IMR-90 (cell line): ENCODE measurements at regions not wholly inside any gene's neighbourhood (a gene's known extent, or its start where the extent isn't known, plus 50 kb on each side); places are given as distances from the start of the nearest gene placed in this dataset.

Experiments used
- ATAC-seq: fragments of 200-7000 bp; cut with Tn5 transposase; 2 replicates; pipeline ENCODE4 v1.9.1; 2020; ENCODE audit warnings: low read depth, mild to moderate bottlenecking, moderate library complexity
- BruUV-seq: library from RNA; stranded (reverse); fragments of 400-500 nt; replicated peaks from 2 replicates; lab custom pipeline; 2021; lab: Mats Ljungman, UMichigan
- CTCF ChIA-PET: fragments of 300-600 bp; formaldehyde crosslinking; extraction: SDS; loops from one replicate; lab custom pipeline; 2021; ENCODE audit warnings: antibody characterized with exemption; lab: Yijun Ruan, JAX
- POLR2A ChIA-PET: fragments of 300-600 bp; sonication (Branson Sonifier 250); formaldehyde crosslinking; loops from one replicate; lab custom pipeline; 2022; ENCODE audit warnings: antibody characterized with exemption; ENCODE audit not compliant: unreplicated experiment; lab: Charles Lee
- DNase-seq: peaks from one replicate; pipeline ENCODE4 v3.0.0; 2013
- H2AFZ ChIP-seq: replicated peaks from 2 replicates; pipeline ENCODE3; 2013; ENCODE audit warnings: low read length, mild to moderate bottlenecking; ENCODE audit not compliant: poor library complexity
- H2AK5ac ChIP-seq: 2 replicates; pipeline ENCODE4 v1.6.1; 2013; ENCODE audit warnings: low read depth, low read length, inconsistent platforms
- H2AK9ac ChIP-seq: replicated peaks from 2 replicates; pipeline ENCODE3; 2013; ENCODE audit warnings: mild to moderate bottlenecking, low read depth, low read length, moderate library complexity; ENCODE audit not compliant: poor library complexity
- H2BK120ac ChIP-seq: 2 replicates; pipeline ENCODE4 v1.6.1; 2013; ENCODE audit warnings: low read depth, low read length, inconsistent platforms
- H2BK15ac ChIP-seq: 3 replicates; pipeline ENCODE4 v1.6.1; 2013; ENCODE audit warnings: low read depth, low read length, inconsistent platforms
- H2BK20ac ChIP-seq: 2 replicates; pipeline ENCODE4 v1.6.1; 2013; ENCODE audit warnings: low read depth, mild to moderate bottlenecking, inconsistent platforms, low read length, moderate library complexity
- H2BK5ac ChIP-seq: 2 replicates; pipeline ENCODE4 v1.6.1; 2013; ENCODE audit warnings: mild to moderate bottlenecking, low read depth, low read length, inconsistent platforms; ENCODE audit not compliant: poor library complexity, severe bottlenecking
- H3K14ac ChIP-seq: replicated peaks from 2 replicates; pipeline ENCODE4 v1.6.1; 2013; ENCODE audit warnings: low read depth, low read length, inconsistent platforms
- H3K18ac ChIP-seq: 2 replicates; pipeline ENCODE4 v1.6.1; 2013; ENCODE audit warnings: low read depth, low read length, control low read depth
- H3K23ac ChIP-seq: 2 replicates; pipeline ENCODE4 v1.6.1; 2013; ENCODE audit warnings: low read depth, low read length, inconsistent platforms
- H3K27ac ChIP-seq: 2 replicates; pipeline ENCODE4 v1.5.1; 2013; ENCODE audit warnings: mild to moderate bottlenecking, control low read depth, low read length; ENCODE audit not compliant: insufficient read depth
- H3K27me3 ChIP-seq: 2 replicates; pipeline ENCODE4 v1.6.1; 2013; ENCODE audit warnings: low read length; ENCODE audit not compliant: control insufficient read depth, insufficient read depth
- H3K36me3 ChIP-seq: 2 replicates; pipeline ENCODE4 v1.6.1; 2013; ENCODE audit warnings: low read length, mixed read lengths; ENCODE audit not compliant: control insufficient read depth, insufficient read depth
- H3K4ac ChIP-seq: 2 replicates; pipeline ENCODE4 v1.6.1; 2013; ENCODE audit warnings: low read depth, low read length, inconsistent platforms
- H3K4me1 ChIP-seq: 2 replicates; pipeline ENCODE4 v1.6.1; 2013; ENCODE audit warnings: low read length, mixed read lengths; ENCODE audit not compliant: control insufficient read depth, insufficient read depth
- H3K4me2 ChIP-seq: 2 replicates; pipeline ENCODE4 v1.6.1; 2013; ENCODE audit warnings: low read depth, mild to moderate bottlenecking, control low read depth, low read length, moderate library complexity
- H3K4me3 ChIP-seq: 2 replicates; pipeline ENCODE4 v1.5.1; 2013; ENCODE audit warnings: low read depth, mild to moderate bottlenecking, control low read depth, low read length, moderate library complexity; ENCODE audit not compliant: insufficient read depth
- H3K56ac ChIP-seq: 2 replicates; pipeline ENCODE4 v1.6.1; 2013; ENCODE audit warnings: low read length, inconsistent platforms; ENCODE audit not compliant: insufficient read depth; ENCODE audit errors: extremely low read depth
- H3K79me1 ChIP-seq, 2 experiments: 2 replicates each; pipeline ENCODE4 v1.6.1; 2013; ENCODE audit warnings: low read length in 2 of 2, inconsistent platforms in 1 of 2, low read depth in 1 of 2
- H3K9ac ChIP-seq: 2 replicates; pipeline ENCODE4 v1.6.1; 2013; ENCODE audit warnings: low read depth, low read length, control low read depth
- H3K9me1 ChIP-seq: 2 replicates; pipeline ENCODE4 v1.6.1; 2013; ENCODE audit warnings: low read length, inconsistent platforms; ENCODE audit not compliant: insufficient read depth
- H3K9me3 ChIP-seq: 2 replicates; pipeline ENCODE4 v1.6.1; 2013; ENCODE audit warnings: low read length; ENCODE audit not compliant: control insufficient read depth, insufficient read depth
- H4K20me1 ChIP-seq: 2 replicates; pipeline ENCODE4 v1.6.1; 2013; ENCODE audit warnings: low read length, inconsistent platforms; ENCODE audit not compliant: insufficient read depth
- H4K5ac ChIP-seq: 2 replicates; pipeline ENCODE4 v1.6.1; 2013; ENCODE audit warnings: mild to moderate bottlenecking, low read depth, low read length, control low read depth
- H4K8ac ChIP-seq, 2 experiments: 2 replicates each; pipeline ENCODE4 v1.6.1; 2013; ENCODE audit warnings: low read depth in 2 of 2, low read length in 2 of 2, control low read depth in 1 of 2, inconsistent platforms in 1 of 2
- H4K91ac ChIP-seq: 2 replicates; pipeline ENCODE4 v1.6.1; 2013; ENCODE audit warnings: low read depth, low read length, inconsistent platforms; ENCODE audit not compliant: insufficient read depth
- BHLHE40 ChIP-seq: fragments of 150-350 bp; IDR thresholded peaks from 2 replicates; pipeline ENCODE4 v1.6.1; 2016; ENCODE audit warnings: mild to moderate bottlenecking, low read depth, low read length
- CEBPB ChIP-seq: IDR thresholded peaks from 2 replicates; pipeline ENCODE4 v1.6.1; 2012; ENCODE audit warnings: low read depth, low read length, improper control_type of control experiment
- CHD1 ChIP-seq: IDR thresholded peaks from 2 replicates; pipeline ENCODE4 v1.6.1; 2012; ENCODE audit warnings: low read depth, low read length, improper control_type of control experiment
- FOS ChIP-seq: fragments of 150-350 bp; IDR thresholded peaks from 2 replicates; pipeline ENCODE4 v1.6.1; 2016; ENCODE audit warnings: low read depth, low read length
- MAFK ChIP-seq: IDR thresholded peaks from 2 replicates; pipeline ENCODE4 v1.6.1; 2012; ENCODE audit warnings: low read depth, low read length, improper control_type of control experiment
- MAZ ChIP-seq: IDR thresholded peaks from 2 replicates; pipeline ENCODE4 v1.6.1; 2012; ENCODE audit warnings: low read depth, mild to moderate bottlenecking, low read length, improper control_type of control experiment, moderate library complexity, borderline replicate concordance
- MXI1 ChIP-seq: IDR thresholded peaks from 2 replicates; pipeline ENCODE4 v1.6.1; 2012; ENCODE audit warnings: low read depth, mild to moderate bottlenecking, low read length, moderate library complexity, borderline replicate concordance
- NFE2L2 ChIP-seq: fragments of 150-350 bp; IDR thresholded peaks from 2 replicates; pipeline ENCODE4 v1.6.1; 2016; ENCODE audit warnings: low read depth, mild to moderate bottlenecking, low read length
- POLR2A ChIP-seq: IDR thresholded peaks from 2 replicates; pipeline ENCODE4 v1.6.1; 2012; ENCODE audit warnings: mild to moderate bottlenecking, low read depth, low read length
- RAD21 ChIP-seq: IDR thresholded peaks from 2 replicates; pipeline ENCODE4 v1.6.1; 2012; ENCODE audit warnings: low read length, improper control_type of control experiment
- RCOR1 ChIP-seq: IDR thresholded peaks from 2 replicates; pipeline ENCODE4 v1.6.1; 2012; ENCODE audit warnings: mild to moderate bottlenecking, low read length, improper control_type of control experiment; ENCODE audit not compliant: insufficient replicate concordance
- RFX5 ChIP-seq: IDR thresholded peaks from 2 replicates; pipeline ENCODE4 v1.8.0; 2012; ENCODE audit warnings: low read depth, mild to moderate bottlenecking, low read length, moderate library complexity
- SMC3 ChIP-seq: fragments of 150-350 bp; IDR thresholded peaks from 2 replicates; pipeline ENCODE4 v1.6.1; 2016; ENCODE audit warnings: low read depth, mild to moderate bottlenecking, antibody characterized with exemption, low read length, moderate library complexity
- WGBS, 2 experiments: methylation state at CpG; one replicate each; pipeline versions ENCODE4 v1.1.5 to v1.1.7; 2013; ENCODE audit warnings: missing lambda C conversion rate in 2 of 2; ENCODE audit not compliant: insufficient read length in 1 of 2; ENCODE audit errors: extremely low coverage in 2 of 2; 5-methylcytosine and 5-hydroxymethylcytosine counted together
- dilution Hi-C: fragments of 300-500 bp; cut with HindIII; formaldehyde crosslinking; loops from one replicate; pipeline ENCODE4 v1.14.3; 2018; ENCODE audit warnings: low sequenced_read_pairs; ENCODE audit not compliant: unreplicated experiment
- in situ Hi-C: fragments of 300-500 bp; cut with MboI; formaldehyde crosslinking; loops from 3 replicates; pipeline ENCODE4 v1.14.3; 2019; ENCODE audit warnings: low sequenced_read_pairs, inconsistent platforms, mixed read lengths
- intact Hi-C: fragments of 100-400 bp; cut with micrococcal nuclease; formaldehyde crosslinking; loops from 2 replicates; pipeline ENCODE4 v1.10.0; 2022
- TF ChIP-seq, protein P1 (sequence below): conservative IDR thresholded peaks from 2 replicates; pipeline ENCODE4 v1.5.1; 2012; ENCODE audit warnings: mild to moderate bottlenecking, low read depth, low read length, improper control_type of control experiment
- TF ChIP-seq, protein P2 (sequence below): fragments of 150-350 bp; IDR thresholded peaks from 2 replicates; pipeline ENCODE4 v1.6.1; 2016; ENCODE audit warnings: low read depth, mild to moderate bottlenecking, low read length, moderate library complexity, borderline replicate concordance
- TF ChIP-seq, protein P3 (sequence below): fragments of 150-350 bp; IDR thresholded peaks from 2 replicates; pipeline ENCODE4 v1.6.1; 2017; ENCODE audit warnings: mild to moderate bottlenecking, antibody characterized with exemption, low read length, low read depth

DNA sequence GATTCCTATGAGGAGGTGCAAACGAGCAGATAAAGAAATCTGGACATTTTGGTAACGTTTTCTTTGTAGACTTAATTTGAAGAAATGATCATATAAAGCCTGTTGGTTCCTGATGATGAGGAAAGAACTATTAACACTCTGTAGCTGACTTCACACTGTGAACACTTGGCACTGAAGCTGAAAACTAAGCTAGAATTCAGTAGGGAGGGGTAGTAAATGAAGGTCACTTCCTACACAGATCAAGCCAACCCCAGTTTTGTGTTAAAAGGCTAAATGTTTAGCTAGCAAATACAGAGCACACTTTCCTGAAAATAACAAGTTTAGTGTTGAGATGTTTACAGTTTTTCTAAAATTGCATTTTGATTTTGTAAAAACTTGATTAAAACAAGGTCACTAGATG lies 296.2 kb upstream of the PRDM1 start:
- Histone ChIP-seq H3K23ac (0 out of 2 replicates have a peak overlapping the region, but pooled peaks have one; percentile 63), H2BK120ac (no peak overlapping the region), H3K27me3 (no peaks in the 10 kb centered on the region), H4K91ac (no peak overlapping the region), H3K9me3 (no peaks in the 10 kb centered on the region), H3K36me3 (no peaks in the 10 kb centered on the region), H3K79me1 (no peaks in the 10 kb centered on the region), H3K4me1 (no peaks in the 10 kb centered on the region; the same call in 1 of the 2 replicates), H3K9me1 (peaks cover 3% of the 10 kb centered on the region; the same call in 1 of the 2 replicates), H2AK9ac (no peak overlapping the region), H3K27ac (no peak overlapping the region), H2AFZ (no peak overlapping the region), H3K14ac (0 out of 2 replicates have a peak overlapping the region, but pooled peaks have one; percentile 40), H2BK15ac (no peak overlapping the region), H2AK5ac (no peak overlapping the region), H3K4me3 (no peak overlapping the region), H4K20me1 (no peaks in the 10 kb centered on the region), H2BK20ac (no peak overlapping the region), H3K9ac (no peak overlapping the region), H3K4me2 (no peak overlapping the region), H4K8ac (no peak overlapping the region), H3K4ac (no peak overlapping the region), H3K18ac (no peak overlapping the region), H3K56ac (no peak overlapping the region), H4K5ac (no peak overlapping the region), H2BK5ac (no peak overlapping the region)
- no TSS peak for BruUV-seq
- intact Hi-C loops: loop anchor here (10.0 kb wide), 1 partner anchor 295 kb away; the partner anchor contains the start of gene PRDM1
- ChIA-PET POLR2A (no interaction called here), CTCF (no interaction called here)
- DNase-seq (no peak), ATAC-seq (no peak)
- TF ChIP-seq MAFK: no peak
- no peak for TF ChIP-seq MXI1
- TF ChIP-seq, protein P1, sequence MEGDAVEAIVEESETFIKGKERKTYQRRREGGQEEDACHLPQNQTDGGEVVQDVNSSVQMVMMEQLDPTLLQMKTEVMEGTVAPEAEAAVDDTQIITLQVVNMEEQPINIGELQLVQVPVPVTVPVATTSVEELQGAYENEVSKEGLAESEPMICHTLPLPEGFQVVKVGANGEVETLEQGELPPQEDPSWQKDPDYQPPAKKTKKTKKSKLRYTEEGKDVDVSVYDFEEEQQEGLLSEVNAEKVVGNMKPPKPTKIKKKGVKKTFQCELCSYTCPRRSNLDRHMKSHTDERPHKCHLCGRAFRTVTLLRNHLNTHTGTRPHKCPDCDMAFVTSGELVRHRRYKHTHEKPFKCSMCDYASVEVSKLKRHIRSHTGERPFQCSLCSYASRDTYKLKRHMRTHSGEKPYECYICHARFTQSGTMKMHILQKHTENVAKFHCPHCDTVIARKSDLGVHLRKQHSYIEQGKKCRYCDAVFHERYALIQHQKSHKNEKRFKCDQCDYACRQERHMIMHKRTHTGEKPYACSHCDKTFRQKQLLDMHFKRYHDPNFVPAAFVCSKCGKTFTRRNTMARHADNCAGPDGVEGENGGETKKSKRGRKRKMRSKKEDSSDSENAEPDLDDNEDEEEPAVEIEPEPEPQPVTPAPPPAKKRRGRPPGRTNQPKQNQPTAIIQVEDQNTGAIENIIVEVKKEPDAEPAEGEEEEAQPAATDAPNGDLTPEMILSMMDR: no peak
- TF ChIP-seq FOS: no peak
- no peak for TF ChIP-seq BHLHE40
- TF ChIP-seq CEBPB: no peak
- no peak for TF ChIP-seq RCOR1
- TF ChIP-seq MAZ: no peak
- TF ChIP-seq, protein P2, sequence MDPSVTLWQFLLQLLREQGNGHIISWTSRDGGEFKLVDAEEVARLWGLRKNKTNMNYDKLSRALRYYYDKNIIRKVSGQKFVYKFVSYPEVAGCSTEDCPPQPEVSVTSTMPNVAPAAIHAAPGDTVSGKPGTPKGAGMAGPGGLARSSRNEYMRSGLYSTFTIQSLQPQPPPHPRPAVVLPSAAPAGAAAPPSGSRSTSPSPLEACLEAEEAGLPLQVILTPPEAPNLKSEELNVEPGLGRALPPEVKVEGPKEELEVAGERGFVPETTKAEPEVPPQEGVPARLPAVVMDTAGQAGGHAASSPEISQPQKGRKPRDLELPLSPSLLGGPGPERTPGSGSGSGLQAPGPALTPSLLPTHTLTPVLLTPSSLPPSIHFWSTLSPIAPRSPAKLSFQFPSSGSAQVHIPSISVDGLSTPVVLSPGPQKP: no peak
- no peak for TF ChIP-seq SMC3
- no peak for TF ChIP-seq NFE2L2
- TF ChIP-seq CHD1: no peak
- no peak for TF ChIP-seq POLR2A
- TF ChIP-seq RAD21: no peak
- TF ChIP-seq, protein P3, sequence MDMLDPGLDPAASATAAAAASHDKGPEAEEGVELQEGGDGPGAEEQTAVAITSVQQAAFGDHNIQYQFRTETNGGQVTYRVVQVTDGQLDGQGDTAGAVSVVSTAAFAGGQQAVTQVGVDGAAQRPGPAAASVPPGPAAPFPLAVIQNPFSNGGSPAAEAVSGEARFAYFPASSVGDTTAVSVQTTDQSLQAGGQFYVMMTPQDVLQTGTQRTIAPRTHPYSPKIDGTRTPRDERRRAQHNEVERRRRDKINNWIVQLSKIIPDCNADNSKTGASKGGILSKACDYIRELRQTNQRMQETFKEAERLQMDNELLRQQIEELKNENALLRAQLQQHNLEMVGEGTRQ: no peak
- no peak for TF ChIP-seq RFX5
- in situ Hi-C loops: no loop called here
- no CpG with 5 or more reads among the region's 2 CpGs for WGBS, 2 experiments
- dilution Hi-C loops: no loop called here
